MM.1S (cell line): ENCODE measurements at regions not wholly inside any gene's neighbourhood (a gene's known extent, or its start where the extent isn't known, plus 50 kb on each side); places are given as distances from the start of the nearest gene placed in this dataset.

Experiments
- DNase-seq: peaks from one replicate; pipeline ENCODE4 v3.0.0-alpha.2; 2015
- H2AFZ ChIP-seq: fragments of 300-600 bp; sonication (generic); 2 replicates; pipeline ENCODE4 v1.6.0; 2016; ENCODE audit warnings: antibody characterized with exemption, low read length
- H3F3A ChIP-seq: fragments of 300-600 bp; sonication (generic); 2 replicates; pipeline ENCODE4 v1.6.1; 2016; ENCODE audit warnings: mild to moderate bottlenecking, antibody characterized with exemption, low read length, moderate library complexity, mixed read lengths; ENCODE audit not compliant: insufficient read depth
- H3K27ac ChIP-seq: fragments of 300-600 bp; sonication (generic); 2 replicates; pipeline ENCODE4 v1.5.1; 2016; ENCODE audit warnings: mild to moderate bottlenecking, low read length
- H3K27me3 ChIP-seq: fragments of 300-600 bp; sonication (generic); replicated peaks from 2 replicates; pipeline ENCODE4 v1.6.0; 2016; ENCODE audit warnings: low read length; ENCODE audit not compliant: insufficient read depth
- H3K36me3 ChIP-seq: fragments of 300-600 bp; sonication (generic); replicated peaks from 2 replicates; pipeline ENCODE4 v1.6.1; 2016; ENCODE audit warnings: mild to moderate bottlenecking, low read length, mixed read lengths; ENCODE audit not compliant: insufficient read depth
- H3K4me1 ChIP-seq: fragments of 300-600 bp; sonication (generic); 2 replicates; pipeline ENCODE4 v1.6.1; 2016; ENCODE audit warnings: low read length, mixed read lengths
- H3K4me2 ChIP-seq: fragments of 300-600 bp; sonication (generic); 2 replicates; pipeline ENCODE4 v1.6.0; 2016; ENCODE audit warnings: low read depth, low read length
- H3K4me3 ChIP-seq: fragments of 300-600 bp; sonication (generic); 2 replicates; pipeline ENCODE4 v1.5.1; 2016; ENCODE audit warnings: low read length, mixed read lengths
- H3K79me2 ChIP-seq: fragments of 300-600 bp; sonication (generic); 2 replicates; pipeline ENCODE4 v1.6.1; 2016; ENCODE audit warnings: mixed run types, low read length, mixed read lengths
- H3K9ac ChIP-seq: fragments of 300-600 bp; sonication (generic); 2 replicates; pipeline ENCODE4 v1.6.1; 2016; ENCODE audit warnings: low read length, mixed read lengths
- H3K9me2 ChIP-seq: fragments of 300-600 bp; sonication (generic); replicated peaks from 2 replicates; pipeline ENCODE4 v1.6.1; 2016; ENCODE audit warnings: mild to moderate bottlenecking, low read length, mixed read lengths; ENCODE audit not compliant: insufficient read depth
- H3K9me3 ChIP-seq: fragments of 300-600 bp; sonication (generic); replicated peaks from 2 replicates; pipeline ENCODE4 v1.6.1; 2016; ENCODE audit warnings: mild to moderate bottlenecking, low read length, mixed read lengths; ENCODE audit not compliant: insufficient read depth
- H4K20me1 ChIP-seq: fragments of 300-600 bp; sonication (generic); 2 replicates; pipeline ENCODE4 v1.6.1; 2016; ENCODE audit warnings: mild to moderate bottlenecking, low read length, moderate library complexity, mixed read lengths; ENCODE audit not compliant: insufficient read depth
- EZH2 ChIP-seq: fragments of 300-600 bp; sonication (generic); optimal IDR thresholded peaks from 2 replicates; pipeline ENCODE3; 2017; ENCODE audit warnings: low read depth, mild to moderate bottlenecking, antibody characterized with exemption, low read length, mixed read lengths
- EZH2phosphoT487 ChIP-seq: fragments of 300-600 bp; sonication (generic); IDR thresholded peaks from 2 replicates; pipeline ENCODE4 v1.6.1; 2018; ENCODE audit warnings: antibody characterized with exemption, low read length
- TF ChIP-seq, protein P1 (sequence below): fragments of 300-600 bp; sonication (generic); IDR thresholded peaks from 2 replicates; pipeline ENCODE4 v1.5.1; 2016; ENCODE audit warnings: antibody characterized with exemption, low read length, mixed read lengths

DNA sequence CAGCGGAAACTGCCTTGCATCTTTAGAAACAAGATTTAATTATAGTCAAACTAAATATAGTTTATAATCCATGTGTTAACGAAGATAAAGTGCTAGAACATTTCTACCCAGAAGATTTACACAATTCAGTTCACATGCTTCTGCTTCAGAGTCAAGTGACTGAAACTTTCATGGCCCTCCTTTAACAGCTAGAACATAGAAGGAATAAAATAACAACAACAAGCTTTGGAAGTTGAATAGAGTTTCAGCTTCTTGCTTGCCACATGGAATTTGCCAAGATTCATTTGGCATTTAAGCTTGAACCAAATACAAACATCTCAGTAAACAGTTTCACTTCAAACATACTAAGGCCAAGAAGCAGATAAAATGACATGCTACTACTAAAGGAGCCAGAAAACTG is 676.3 kb upstream of the ANO3 start:
- no peaks in the 10 kb centered on the region for H3K36me3 ChIP-seq
- peak overlapping the region; percentile 51; the same call in 1 of the 2 replicates for H3K27ac ChIP-seq
- peaks cover 12% of the 10 kb centered on the region for H3K4me1 ChIP-seq
- H3K4me3 ChIP-seq, result no peak overlapping the region
- H3K9ac ChIP-seq, result no peak overlapping the region
- no peaks in the 10 kb centered on the region; the same call in 1 of the 2 replicates for H3F3A ChIP-seq
- H3K9me3 ChIP-seq, result no peaks in the 10 kb centered on the region
- 0 out of 2 replicates have a peak overlapping the region, but pooled peaks have one; percentile 0 for H2AFZ ChIP-seq
- no peaks in the 10 kb centered on the region for H3K79me2 ChIP-seq
- H3K27me3 ChIP-seq, result no peaks in the 10 kb centered on the region
- H3K9me2 ChIP-seq, result no peaks in the 10 kb centered on the region
- DNase-seq, result peak; percentile 39
- no peaks in the 10 kb centered on the region for H4K20me1 ChIP-seq
- TF ChIP-seq EZH2phosphoT487 (no peak), EZH2 (no peak)
- TF ChIP-seq, protein P1, sequence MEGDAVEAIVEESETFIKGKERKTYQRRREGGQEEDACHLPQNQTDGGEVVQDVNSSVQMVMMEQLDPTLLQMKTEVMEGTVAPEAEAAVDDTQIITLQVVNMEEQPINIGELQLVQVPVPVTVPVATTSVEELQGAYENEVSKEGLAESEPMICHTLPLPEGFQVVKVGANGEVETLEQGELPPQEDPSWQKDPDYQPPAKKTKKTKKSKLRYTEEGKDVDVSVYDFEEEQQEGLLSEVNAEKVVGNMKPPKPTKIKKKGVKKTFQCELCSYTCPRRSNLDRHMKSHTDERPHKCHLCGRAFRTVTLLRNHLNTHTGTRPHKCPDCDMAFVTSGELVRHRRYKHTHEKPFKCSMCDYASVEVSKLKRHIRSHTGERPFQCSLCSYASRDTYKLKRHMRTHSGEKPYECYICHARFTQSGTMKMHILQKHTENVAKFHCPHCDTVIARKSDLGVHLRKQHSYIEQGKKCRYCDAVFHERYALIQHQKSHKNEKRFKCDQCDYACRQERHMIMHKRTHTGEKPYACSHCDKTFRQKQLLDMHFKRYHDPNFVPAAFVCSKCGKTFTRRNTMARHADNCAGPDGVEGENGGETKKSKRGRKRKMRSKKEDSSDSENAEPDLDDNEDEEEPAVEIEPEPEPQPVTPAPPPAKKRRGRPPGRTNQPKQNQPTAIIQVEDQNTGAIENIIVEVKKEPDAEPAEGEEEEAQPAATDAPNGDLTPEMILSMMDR, result no peak
- H3K4me2 ChIP-seq, result peak overlapping the region; percentile 35; the same call in 1 of the 2 replicates

DNA sequence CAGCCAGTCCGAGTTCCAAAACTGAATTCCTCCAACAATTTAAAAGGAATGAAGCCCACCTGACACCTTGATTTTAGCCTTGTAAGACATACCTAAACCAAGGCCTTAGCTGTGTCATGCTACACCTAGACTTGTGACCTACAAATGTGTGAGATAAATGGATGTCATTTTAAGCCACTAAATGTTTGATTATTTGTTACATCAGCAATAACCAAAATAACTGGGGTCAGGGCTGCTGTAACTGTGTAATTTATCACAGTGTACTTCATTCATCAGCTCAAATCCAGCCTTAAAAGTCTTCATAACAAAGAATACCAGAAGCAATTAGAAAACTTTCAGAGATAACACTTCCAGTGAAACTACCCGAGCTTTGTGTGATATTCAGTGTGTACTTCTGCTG is 673.0 kb upstream of the ANO3 start:
- Histone ChIP-seq H4K20me1 (no peaks in the 10 kb centered on the region), H3K9me2 (no peaks in the 10 kb centered on the region), H3K79me2 (no peaks in the 10 kb centered on the region), H3K9ac (no peak overlapping the region), H3K36me3 (no peaks in the 10 kb centered on the region), H3K4me1 (peaks cover 12% of the 10 kb centered on the region), H3K27me3 (no peaks in the 10 kb centered on the region), H3K9me3 (no peaks in the 10 kb centered on the region), H3K4me2 (no peak overlapping the region), H2AFZ (no peak overlapping the region), H3K4me3 (no peak overlapping the region), H3K27ac (no peak overlapping the region), H3F3A (no peaks in the 10 kb centered on the region; the same call in 1 of the 2 replicates)
- no peak for TF ChIP-seq EZH2
- TF ChIP-seq EZH2phosphoT487, result no peak
- TF ChIP-seq, protein P1, result no peak
- no peak for DNase-seq

DNA sequence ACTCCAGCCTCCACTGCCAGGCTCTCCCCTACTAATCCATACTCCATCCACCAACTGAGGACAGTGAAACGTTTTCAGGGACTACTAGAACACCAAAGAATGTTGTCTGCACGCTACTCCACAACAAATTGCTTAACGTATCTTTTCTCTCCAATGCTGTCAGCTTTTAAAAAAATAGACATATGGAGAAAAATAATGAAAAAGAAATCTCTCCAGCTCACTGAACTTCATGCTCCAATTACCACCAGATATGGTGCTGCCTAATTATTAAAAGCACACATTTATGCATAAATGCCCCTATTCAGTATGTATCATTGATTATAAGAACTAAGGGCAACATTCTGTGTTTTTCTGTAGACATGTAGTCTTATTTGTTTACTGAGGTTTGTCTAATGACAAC is 672.2 kb upstream of the ANO3 start:
- H3K9ac ChIP-seq, result no peak overlapping the region
- H3F3A ChIP-seq, result no peaks in the 10 kb centered on the region; the same call in 1 of the 2 replicates
- H3K4me3 ChIP-seq, result no peak overlapping the region
- H3K27me3 ChIP-seq, result no peaks in the 10 kb centered on the region
- no peak for TF ChIP-seq EZH2
- no peaks in the 10 kb centered on the region for H3K9me3 ChIP-seq
- no peak for DNase-seq
- no peaks in the 10 kb centered on the region for H4K20me1 ChIP-seq
- no peak overlapping the region for H3K4me2 ChIP-seq
- no peak overlapping the region for H3K27ac ChIP-seq
- H3K4me1 ChIP-seq, result peaks cover 11% of the 10 kb centered on the region
- H2AFZ ChIP-seq, result no peak overlapping the region
- no peaks in the 10 kb centered on the region for H3K79me2 ChIP-seq
- no peaks in the 10 kb centered on the region for H3K9me2 ChIP-seq
- H3K36me3 ChIP-seq, result no peaks in the 10 kb centered on the region

DNA sequence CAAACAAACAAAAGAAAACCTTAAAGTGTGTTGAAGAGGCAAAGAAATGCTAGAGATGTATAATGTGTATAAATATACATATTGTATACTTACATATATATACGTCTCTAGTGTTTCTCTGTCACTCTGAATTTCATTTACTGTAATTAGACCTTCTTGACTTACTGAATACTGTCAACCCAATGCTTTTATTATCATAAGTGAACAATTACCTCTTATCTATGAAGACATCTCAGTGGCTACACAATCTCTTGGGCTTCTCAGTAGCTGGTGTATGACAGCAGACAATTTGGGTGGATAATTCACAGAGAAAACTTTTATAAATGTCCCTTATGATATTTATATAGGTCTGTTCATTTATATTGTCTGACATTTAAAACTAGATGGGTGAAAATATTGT is 664.1 kb upstream of the ANO3 start:
- Histone ChIP-seq H3K4me3 (no peak overlapping the region), H3K4me2 (no peak overlapping the region), H3K9me3 (0 out of 2 replicates have a peak, but pooled peaks cover 4% of the 10 kb centered on the region), H3F3A (no peaks in the 10 kb centered on the region), H3K9ac (no peak overlapping the region), H3K36me3 (no peaks in the 10 kb centered on the region), H4K20me1 (no peaks in the 10 kb centered on the region), H2AFZ (no peak overlapping the region), H3K9me2 (no peaks in the 10 kb centered on the region), H3K27ac (no peak overlapping the region), H3K27me3 (no peaks in the 10 kb centered on the region), H3K4me1 (no peaks in the 10 kb centered on the region), H3K79me2 (no peaks in the 10 kb centered on the region)
- TF ChIP-seq, protein P1, result no peak
- TF ChIP-seq EZH2phosphoT487 (no peak), EZH2 (no peak)
- no peak for DNase-seq
